GM19238 (cell line): ENCODE measurements at regions not wholly inside any gene's neighbourhood (a gene's known extent, or its start where the extent isn't known, plus 50 kb on each side); places are given as distances from the start of the nearest gene placed in this dataset.

Experiments used
- DNase-seq: peaks from one replicate; pipeline ENCODE4 v3.0.0; 2011; ENCODE audit warnings: low spot score; ENCODE audit not compliant: insufficient read length

DNA sequence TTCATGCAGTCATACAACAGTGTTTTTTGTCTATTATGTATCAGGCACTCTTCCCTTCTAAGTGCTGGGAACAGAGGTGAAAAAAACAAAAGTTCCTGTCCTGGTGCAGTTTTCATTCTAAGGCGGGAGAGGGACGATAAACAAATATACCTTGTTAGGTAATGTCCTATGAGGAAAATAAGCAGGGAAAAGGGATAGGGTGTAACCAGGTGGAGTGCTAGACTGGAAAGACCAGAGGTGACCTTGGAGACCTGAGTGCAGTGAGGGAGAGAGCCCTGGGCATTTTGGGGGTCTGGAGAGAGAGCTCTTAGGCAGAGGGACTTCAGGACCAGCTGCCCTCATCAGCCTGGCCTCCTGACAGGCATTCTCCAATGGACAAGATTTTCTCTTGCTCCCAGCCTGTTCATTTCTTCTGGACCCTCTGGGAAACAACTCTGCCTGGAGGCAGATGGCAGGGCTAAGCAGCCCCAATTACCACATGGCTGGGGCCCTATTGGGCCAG is 97.2 kb upstream of the TJP1 start:
- DNase-seq: no peak

DNA sequence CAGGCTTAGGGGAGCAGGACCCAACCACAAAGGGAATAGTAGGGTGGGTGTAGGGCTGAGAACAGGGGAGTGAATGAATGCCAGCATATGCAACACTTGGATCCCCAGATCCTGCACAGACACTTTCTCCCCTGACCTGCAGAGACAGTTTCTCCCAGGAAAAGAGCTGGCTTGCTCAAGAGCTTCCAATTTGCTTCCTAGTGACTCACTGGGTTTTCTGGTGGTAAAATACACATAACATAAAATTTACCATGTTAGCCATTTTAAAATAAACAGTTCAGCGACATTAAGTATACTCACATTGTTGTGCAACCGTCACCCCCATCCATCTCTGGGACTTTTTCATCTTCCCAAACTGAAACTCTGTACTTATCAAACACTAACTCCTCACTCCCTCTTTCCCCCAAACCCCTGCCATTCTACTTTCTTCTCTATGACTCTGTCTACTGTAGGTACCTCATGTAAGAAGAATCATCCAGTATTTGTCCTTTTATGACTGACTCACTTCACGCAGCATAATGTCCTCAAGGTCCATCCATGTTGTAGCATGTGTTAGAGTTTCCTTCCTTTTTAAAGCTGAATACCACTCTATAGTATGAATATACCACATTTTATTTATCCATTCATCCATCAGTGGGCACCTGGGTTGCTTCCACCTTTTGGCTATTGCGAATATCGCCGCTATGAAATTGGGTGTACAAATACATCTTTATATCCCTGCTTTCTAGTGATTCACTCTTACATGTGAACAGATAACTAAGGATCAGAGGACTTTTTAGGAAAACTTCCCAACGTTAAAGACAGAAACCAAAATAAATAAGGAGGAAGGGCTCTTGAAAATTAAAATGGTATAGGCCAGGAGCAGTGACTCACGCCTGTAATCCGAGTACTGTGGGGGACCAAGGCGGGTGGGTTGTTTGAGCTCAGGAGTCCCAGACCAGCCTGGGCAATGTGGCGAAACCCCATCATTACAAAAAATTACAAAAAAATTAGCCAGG is 95.6 kb upstream of the TJP1 start:
- no peak for DNase-seq

DNA sequence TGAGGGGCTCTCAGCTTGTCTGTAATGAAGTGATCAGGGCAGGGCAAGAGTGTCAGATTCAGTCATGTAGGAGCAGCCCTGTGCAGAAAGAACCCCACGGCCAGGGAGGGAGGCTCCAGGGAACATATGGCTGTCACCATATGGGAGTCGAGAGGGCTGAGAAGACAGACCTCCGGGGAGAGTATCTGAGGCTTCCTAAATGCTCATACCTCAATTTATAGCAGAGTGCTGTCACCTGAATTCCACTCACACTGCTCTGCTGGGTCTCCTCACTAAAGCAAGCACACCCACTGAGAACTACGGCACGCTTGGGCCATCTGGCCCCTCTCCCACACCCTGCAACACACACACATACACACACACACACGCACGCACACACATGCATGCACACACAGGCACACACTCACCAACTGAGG is 92.3 kb upstream of the TJP1 start:
- DNase-seq: no peak

DNA sequence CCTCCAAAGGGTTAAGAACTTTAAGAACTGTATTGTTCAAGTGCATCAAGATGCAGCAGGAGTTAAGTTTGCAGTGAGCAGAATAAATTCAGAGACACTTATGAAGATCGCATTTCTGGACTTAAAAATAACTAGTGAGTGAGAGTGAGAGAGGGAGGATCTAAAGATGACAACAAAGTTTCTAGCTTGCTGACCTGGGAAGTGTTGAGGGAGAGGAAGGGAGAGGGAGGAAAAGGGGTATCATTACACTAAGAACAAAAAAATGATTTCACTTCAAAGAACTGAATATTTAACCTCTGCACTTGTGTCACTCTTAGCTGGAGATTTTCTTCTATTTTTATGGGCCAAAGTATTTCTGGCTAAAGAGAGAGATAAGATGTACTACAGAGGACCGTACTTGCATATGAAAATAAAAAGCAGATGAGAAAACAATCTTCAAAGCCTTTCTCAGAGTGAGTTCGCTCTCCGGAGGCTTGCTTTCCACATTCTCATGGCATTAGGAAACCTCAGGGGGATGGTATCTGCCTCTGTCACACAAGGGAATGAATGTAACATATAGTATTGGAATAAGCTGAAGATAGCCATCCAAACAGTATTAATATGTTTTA is 91.4 kb upstream of the TJP1 start:
- DNase-seq: no peak

DNA sequence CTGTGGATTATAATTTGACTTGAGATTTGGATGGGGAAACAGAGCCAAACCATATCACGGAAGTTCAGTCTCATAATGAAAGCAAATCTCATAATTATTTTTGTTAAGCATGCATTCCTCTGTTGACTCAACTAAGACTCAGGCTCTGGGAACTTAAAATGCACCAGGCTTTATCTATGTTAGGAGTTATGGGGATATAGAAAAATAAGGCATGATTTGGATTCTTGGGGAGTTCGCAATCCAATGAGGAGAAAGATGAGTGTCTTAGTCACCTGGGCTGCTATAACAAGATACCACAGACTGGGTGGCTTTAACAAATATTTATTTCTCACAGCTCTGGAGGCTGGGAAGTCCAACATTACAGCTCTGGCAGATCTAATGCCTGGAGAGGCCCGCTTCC is 89.4 kb upstream of the TJP1 start:
- DNase-seq: no peak

DNA sequence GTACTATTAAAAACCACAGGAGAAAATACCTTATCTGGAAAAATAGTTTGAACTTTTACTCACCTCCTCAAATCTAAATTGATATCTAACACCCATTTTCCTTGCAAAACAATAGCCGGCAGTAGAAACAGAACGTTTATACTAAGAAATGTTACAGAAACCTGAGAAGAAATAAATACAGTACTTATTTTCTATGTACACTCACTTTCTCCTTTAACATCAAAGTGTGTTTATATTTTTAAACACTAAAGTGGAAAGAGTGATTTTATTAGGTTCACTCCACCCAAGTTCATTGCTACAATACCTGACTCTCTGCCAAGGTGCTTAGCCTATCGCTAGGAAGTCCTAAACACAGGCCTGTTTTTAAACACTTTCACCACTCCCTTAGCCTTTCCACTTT is 87.8 kb upstream of the TJP1 start:
- no peak for DNase-seq

DNA sequence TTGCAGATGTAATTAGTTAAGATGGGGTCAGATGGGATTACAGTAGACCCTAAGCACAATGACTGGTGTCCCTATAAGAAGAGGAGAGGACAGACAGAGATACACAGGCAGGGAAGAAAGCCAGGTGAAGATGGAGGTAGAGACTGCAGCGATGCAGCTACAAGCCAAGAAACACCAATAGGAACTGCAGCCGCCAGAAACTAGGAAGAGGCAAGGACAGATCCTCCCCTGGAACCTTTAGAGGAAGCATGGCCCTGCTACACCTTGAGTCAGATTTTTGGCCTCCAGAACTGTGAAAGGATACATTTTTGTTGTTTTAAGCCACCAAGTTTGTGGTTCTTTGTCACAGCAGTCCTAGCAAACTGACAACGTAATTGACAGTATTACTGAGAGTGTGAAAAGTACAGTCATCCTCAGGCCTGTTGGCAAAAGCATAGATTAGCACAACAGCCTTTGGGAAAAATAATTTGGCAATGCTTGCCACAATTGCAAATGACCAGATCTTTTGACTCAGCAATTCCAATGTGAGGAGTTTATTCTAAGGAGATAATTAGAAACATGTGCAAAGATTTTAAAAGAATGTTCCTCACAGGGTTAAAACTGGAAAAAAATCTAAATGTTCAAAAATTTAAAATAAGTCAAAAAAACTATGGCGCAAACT is 82.6 kb upstream of the TJP1 start:
- no peak for DNase-seq

DNA sequence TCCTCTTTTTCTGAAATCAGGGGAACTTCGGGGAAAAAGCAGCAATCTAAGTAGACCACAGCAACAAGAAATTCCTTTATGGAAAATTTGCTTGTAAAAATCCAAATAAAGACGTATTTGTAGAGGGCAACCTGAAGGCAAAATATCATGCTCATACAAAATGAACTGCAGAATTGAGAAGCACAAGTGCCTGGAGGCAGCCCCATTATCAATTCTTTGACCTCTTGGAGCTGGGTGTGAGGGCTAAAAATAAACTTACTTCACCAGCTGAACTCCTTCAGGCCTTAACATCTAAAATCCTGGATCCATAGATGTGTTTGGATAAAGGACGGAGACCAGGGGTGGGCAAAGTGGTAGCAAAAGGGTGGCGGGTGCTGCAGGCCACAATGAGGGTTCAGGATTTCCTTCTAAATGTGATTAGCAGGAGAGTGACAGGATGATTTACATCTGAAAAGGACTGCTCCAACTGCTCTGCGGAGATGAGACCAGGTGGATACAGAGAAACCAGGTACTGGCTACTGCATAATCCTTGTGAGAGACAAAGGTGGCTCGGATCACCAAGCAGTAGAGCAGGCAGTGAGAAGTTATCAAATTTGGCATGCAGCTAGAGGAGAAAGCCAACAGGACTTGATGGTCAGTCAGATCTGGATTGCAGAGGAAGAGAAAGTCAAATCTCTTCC is 81.7 kb upstream of the TJP1 start:
- DNase-seq: no peak

DNA sequence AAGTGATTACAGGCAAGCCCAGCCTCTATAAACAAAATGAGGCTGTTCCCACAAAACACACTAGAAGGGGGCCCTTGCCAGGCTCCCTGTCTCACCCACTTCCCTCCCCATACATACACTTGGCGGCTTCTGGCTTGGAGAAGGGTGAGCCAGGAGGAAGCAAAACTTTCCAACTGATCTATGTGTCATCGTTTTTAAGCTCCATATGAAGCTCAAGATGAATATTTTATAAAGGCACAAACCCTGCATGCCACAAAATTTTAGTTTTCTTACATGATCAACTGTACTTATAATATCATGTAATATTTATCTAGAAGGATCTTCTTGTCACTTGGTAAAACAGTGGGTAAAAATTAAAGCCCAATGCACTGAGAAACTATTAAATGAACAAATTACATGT is 80.8 kb upstream of the TJP1 start:
- no peak for DNase-seq

DNA sequence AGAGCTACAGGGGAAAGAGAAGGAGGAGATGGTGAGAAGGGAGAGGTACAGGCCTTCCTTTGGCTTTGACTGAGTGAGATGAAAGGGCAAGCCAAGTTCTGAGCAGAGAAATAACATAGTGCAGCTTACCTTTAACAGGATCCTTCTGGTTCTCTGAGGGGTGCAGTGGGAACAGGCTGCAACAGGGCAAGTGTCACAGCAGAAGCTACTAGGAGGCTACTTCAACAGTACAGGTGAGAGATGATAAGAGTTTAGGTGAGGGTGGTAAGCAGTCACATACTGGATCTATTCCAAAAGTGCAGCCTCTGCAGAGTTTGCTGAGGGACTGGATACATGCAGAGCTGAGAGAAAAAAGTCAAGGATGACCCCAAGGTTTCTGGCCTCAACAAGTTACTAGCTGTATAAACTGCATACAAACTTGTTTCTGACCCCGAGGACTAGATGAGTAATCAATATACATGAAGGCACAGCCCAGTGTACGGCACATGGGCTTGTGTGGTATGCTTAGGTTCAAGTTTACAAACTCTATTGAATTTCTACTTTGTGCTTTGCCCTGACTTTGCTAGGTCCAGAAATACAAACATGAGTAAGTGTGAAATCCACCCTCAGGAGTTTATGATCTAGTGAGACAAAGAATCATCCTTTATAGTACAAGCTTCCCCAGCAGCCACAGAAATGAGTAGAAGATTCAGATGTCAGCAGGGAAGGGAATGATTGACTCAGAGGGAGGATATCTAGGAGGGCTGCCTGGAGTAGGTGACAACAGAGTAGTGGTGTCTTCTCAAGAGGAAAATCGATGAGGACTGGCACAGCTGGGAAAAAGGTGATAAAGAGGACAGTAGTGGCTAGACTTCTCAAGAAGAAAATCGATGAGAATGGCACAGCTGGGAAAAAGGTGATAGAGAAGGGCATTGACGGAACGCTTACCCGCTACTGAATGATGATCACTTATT is 78.2 kb upstream of the TJP1 start:
- no peak for DNase-seq

DNA sequence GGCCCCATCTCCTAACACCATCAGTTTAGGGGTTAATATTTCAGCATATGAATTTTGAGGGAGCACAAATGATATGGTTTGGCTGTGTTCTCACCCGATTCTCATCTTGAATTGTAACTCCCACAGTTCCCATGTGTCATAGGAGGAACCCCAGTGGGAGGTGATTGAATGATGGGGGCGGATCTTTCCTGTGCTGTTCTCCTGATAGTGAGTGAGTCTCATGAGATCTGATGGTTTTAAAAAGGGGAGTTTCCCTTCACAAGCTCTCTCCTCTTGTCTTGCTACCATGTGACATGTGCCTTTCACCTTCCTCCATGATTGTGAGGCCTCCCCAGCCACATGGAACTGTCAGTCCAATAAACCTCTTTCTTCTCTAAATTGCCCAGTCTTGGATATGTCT is 73.8 kb upstream of the TJP1 start:
- no peak for DNase-seq

DNA sequence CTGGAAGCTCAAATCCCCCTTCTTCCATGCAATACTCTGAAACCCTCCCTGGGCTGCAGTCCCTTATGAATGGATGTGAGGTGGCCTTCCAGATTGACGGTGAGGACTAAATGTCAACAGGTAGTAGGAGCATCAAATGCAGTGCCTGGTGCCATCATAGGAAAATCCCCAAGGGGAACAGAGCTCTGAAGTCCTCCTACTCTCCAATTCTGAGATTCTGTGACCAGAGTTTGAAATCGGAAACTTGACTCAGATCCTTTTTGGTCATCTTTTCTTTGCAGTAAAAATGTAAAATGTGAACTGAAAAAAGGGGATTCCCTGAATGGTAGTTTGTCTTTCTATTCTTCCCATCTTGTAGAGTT is 68.8 kb upstream of the TJP1 start:
- no peak for DNase-seq

DNA sequence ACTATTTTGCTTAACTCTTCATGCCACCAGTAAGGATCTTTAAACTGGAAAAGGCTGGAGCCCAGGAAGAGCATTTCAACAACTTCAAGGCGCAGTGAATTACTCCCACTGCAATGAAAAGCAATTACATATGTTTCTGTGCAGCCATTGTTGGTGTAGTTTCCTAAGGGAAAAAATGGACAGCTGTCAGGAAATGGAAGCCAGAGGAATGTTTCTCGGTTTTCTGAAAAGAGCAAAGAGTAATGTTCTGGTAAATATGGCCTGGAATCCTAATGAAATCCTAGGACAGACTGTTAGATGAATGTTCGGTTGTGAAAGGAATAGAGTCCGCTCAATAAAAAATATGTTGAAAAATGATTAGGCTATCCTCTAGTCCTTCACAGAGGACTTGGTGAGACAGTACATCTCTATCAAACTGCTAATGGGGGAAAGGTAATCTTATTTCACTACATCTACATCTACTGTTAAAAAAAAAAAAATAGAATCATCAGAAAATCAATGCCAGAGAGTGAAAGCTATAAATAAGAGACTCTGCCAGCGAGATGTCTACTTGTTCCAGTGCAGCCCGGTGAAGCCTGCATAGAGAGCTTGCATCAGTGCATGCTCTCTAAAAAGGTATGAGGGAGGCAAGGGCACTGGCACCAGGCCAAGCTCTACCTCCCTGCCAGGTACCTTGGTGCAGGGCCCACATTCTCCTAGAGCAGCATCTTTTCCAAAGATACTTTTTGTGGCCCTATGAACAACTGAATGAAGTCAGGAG is 68.2 kb upstream of the TJP1 start:
- DNase-seq: no peak

DNA sequence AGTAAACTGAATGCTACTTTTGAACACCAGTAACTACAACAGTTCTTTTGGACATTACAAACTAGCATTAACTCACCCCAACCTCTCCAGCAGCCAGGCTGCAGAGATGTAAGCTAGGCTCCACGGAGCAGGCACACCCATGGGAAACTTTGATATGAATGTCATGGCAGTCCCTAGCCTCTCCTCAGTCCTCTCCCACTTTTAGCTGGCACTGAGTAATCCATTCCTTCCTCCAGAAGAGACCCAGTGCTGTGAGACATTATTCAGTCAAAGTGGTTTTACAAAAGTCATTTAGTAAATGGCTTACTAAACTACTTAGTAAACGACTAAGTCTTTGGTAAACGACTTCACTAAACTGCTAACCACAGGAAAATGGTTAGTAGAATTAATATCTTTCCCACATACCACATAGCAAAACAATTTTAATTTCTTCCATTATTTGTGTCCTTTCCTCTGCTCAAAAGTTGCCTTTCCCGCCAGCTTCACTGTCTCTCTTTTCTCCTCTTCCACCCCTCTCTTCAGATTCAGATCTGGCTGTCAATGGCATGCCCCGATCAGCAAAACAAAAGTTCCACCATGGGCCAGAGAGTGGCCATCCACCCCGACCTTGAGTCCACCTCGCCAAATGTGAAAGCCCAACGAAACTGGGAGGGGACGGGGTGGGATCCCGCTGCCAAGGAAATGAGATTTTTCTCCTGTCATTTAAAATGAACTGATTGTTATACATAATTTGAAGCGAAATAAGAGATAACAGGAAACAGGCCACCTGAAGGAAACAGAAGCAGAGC is 67.5 kb upstream of the TJP1 start:
- no peak for DNase-seq

DNA sequence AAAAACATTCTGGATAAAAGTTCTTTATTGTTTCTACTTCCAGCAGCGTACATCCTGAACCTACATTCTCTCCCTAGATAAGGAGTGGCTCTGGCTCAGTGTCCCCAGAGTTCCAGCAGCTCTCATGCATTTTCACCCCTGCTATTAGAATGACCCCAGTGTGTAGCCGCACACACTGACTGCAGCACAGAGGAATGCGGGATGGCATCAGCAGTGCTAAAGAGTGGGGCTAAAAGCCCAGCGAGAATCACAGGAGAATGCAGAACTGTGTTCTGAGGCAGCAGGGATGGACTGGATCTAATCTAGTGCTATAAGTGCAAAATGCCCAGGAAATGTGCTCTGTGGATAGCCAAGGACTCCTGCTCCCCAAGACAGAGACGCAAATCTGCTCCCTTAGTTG is 66.4 kb upstream of the TJP1 start:
- DNase-seq: no peak

DNA sequence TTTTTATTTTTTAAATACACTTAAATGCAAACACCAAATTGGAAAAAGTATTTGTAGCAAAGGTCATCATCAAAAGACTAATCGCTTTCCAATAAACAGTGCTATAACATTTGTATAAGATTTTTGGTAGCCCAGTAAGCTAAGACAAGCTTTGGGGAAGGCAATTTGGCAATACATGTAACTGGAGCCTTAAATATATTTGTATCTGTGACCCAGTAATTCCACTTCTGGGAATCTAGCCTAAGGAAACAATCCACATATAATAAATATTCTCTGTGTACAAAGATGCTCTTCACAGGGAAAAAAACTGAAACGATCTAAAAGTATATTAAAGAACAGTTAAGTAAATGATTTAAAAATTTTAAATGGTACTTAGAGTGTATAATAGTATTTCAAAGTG is 65.5 kb upstream of the TJP1 start:
- DNase-seq: no peak

DNA sequence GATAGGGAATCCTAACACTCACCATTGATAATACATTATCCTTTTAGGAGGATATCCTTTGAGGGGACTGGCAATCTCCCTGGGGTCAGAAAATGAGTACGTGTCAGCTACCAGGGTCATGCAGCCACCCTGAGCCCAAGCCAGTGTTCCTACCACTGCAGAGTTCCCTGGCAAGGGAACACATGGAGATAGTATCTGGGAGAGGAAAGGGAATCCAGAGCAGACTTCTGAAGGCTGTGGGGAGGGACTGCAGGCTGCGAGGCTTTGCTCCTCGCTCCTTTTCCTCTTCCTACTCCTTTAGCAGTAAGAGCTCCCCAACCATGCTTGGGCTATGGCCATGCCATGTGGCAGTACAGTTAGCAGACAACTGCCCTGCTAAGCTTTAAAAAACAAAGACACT is 62.9 kb upstream of the TJP1 start:
- DNase-seq: no peak

DNA sequence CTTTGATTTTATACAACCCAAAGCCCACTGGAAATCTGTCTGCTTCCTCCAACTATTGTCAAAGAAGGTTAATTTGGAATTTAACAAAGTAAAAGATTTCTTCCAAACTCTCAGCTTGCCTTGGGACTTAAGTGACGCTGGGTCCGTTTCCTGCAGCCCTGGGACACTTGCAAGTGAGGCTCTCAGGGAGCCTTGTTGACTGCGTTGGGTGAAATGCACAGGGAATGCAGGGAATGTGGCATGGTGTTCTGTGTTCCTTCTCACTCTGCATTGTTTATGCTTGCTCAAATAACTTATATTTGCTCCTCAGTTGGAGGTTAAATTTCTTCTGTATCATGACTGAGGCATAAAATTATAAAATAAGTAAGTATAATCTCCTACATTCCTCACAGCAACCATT is 60.9 kb upstream of the TJP1 start:
- DNase-seq: no peak

DNA sequence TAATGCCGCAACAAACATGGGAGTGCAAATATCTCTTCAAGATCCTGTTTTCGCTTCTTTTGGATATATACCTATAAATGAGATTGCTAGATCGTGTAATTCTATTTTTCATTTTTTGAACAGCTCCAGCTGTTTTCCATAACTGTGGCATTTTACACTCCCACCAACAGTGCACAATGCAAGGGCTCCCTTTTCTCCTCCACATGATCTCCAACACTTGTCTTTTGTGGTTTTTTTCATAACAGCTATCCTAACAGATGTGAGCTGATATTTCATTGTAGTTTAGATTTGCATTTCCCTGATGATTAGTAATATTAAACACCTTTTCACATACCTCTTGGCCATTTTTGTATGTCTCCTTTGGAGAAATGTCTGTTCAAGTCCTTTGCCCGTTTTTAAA is 58.6 kb upstream of the TJP1 start:
- no peak for DNase-seq
